ENCODE measurements at regions not wholly inside any gene's neighbourhood (a gene's known extent, or its start where the extent isn't known, plus 50 kb on each side); places are given as distances from the start of the nearest gene placed in this dataset.

- ChIA-PET CTCF (no interaction called here), POLR2A (no interaction called here)
- no peak overlapping the region for H3K4me3 ChIP-seq (ENCODE audit: low read depth, low read length)
- H3K27me3 ChIP-seq (ENCODE audit: control insufficient read depth, insufficient read depth, low read length), result peaks cover 24% of the 10 kb centered on the region
- DNase-seq (ENCODE audit: low read depth, low spot score), result no peak
- TF ChIP-seq CTCF (IDR thresholded peaks at IDR 0.05; ENCODE audit: low read depth, low read length), result no peak
- no peaks in the 10 kb centered on the region; the same call in 1 of the 2 replicates for H3K9me3 ChIP-seq (ENCODE audit: control insufficient read depth, insufficient read depth, low read length)
- no peak overlapping the region for H3K27ac ChIP-seq (ENCODE audit: low read depth, low read length)
These were observed 132.6 kb downstream of the DDX1 start for GRCh38 chr2:15724235-15724634.

GRCh38 chr2:15725101-15725781 lies 133.6 kb downstream of the DDX1 start:
- Histone ChIP-seq H3K27ac (ENCODE audit: low read depth, low read length) (no peak overlapping the region), H3K9me3 (ENCODE audit: control insufficient read depth, insufficient read depth, low read length) (no peaks in the 10 kb centered on the region; the same call in 1 of the 2 replicates), H3K27me3 (ENCODE audit: control insufficient read depth, insufficient read depth, low read length) (peaks cover 23% of the 10 kb centered on the region), H3K4me3 (ENCODE audit: low read depth, low read length) (no peak overlapping the region)
- POLR2A ChIA-PET, result no interaction called here
- no peak for TF ChIP-seq CTCF (IDR thresholded peaks at IDR 0.05; ENCODE audit: low read depth, low read length)
- CTCF ChIA-PET, result no interaction called here
- DNase-seq (ENCODE audit: low read depth, low spot score), result no peak

- ChIA-PET CTCF (no interaction called here), POLR2A (no interaction called here)
- peaks cover 23% of the 10 kb centered on the region for H3K27me3 ChIP-seq (ENCODE audit: control insufficient read depth, insufficient read depth, low read length)
These were observed 134.1 kb downstream of the DDX1 start for GRCh38 chr2:15725782-15726112.

GRCh38 chr2:15726321-15727057 lies 134.8 kb downstream of the DDX1 start:
- ChIA-PET CTCF (no interaction called here), POLR2A (no interaction called here)
- Histone ChIP-seq H3K27me3 (ENCODE audit: control insufficient read depth, insufficient read depth, low read length) (peaks cover 26% of the 10 kb centered on the region), H3K9me3 (ENCODE audit: control insufficient read depth, insufficient read depth, low read length) (no peaks in the 10 kb centered on the region; the same call in 1 of the 2 replicates), H3K27ac (ENCODE audit: low read depth, low read length) (no peak overlapping the region), H3K4me3 (ENCODE audit: low read depth, low read length) (no peak overlapping the region)
- TF ChIP-seq CTCF (IDR thresholded peaks at IDR 0.05; ENCODE audit: low read depth, low read length), result no peak
- DNase-seq (ENCODE audit: low read depth, low spot score), result no peak

More at GRCh38 chr2:15725782-15726112, 134.1 kb downstream of the DDX1 start:
- no peak for DNase-seq (ENCODE audit: low read depth, low spot score)
- no peak overlapping the region for H3K4me3 ChIP-seq (ENCODE audit: low read depth, low read length)
- TF ChIP-seq CTCF (IDR thresholded peaks at IDR 0.05; ENCODE audit: low read depth, low read length), result no peak
- no peak overlapping the region for H3K27ac ChIP-seq (ENCODE audit: low read depth, low read length)
- no peaks in the 10 kb centered on the region; the same call in 1 of the 2 replicates for H3K9me3 ChIP-seq (ENCODE audit: control insufficient read depth, insufficient read depth, low read length)

Data from AG04450 (cell line).